ENCODE measurements at regions not wholly inside any gene's neighbourhood (a gene's known extent, or its start where the extent isn't known, plus 50 kb on each side); places are given as distances from the start of the nearest gene placed in this dataset.

DNA sequence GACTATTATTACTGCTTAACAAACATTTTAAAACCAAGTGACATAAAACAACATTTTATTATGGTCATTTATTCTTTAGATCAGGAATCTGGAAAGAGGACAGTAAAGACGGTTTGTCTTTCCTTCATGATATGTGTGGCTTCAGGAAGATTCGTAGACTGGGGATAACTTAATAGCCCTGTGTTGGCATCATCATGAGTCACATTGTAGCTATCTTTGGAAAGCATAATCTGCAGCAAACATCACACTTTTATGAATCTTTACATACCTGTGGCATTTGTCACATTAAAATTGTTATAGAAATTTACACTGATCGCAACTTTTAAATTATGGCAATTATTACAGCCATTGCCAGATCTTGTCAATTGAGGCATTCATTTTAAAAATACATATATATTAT is 397.1 kb downstream of the NOVA1 start:
- no peak for TF ChIP-seq EZH2 (IDR thresholded peaks at IDR 0.05; ENCODE audit: borderline replicate concordance, low read length)
- TF ChIP-seq, protein P1, sequence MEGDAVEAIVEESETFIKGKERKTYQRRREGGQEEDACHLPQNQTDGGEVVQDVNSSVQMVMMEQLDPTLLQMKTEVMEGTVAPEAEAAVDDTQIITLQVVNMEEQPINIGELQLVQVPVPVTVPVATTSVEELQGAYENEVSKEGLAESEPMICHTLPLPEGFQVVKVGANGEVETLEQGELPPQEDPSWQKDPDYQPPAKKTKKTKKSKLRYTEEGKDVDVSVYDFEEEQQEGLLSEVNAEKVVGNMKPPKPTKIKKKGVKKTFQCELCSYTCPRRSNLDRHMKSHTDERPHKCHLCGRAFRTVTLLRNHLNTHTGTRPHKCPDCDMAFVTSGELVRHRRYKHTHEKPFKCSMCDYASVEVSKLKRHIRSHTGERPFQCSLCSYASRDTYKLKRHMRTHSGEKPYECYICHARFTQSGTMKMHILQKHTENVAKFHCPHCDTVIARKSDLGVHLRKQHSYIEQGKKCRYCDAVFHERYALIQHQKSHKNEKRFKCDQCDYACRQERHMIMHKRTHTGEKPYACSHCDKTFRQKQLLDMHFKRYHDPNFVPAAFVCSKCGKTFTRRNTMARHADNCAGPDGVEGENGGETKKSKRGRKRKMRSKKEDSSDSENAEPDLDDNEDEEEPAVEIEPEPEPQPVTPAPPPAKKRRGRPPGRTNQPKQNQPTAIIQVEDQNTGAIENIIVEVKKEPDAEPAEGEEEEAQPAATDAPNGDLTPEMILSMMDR (conservative IDR thresholded peaks at IDR 0.05 in 1 of 2, IDR thresholded peaks at IDR 0.05 in 1 of 2; ENCODE audit: extremely low read depth in 1 of 2, insufficient read depth in 1 of 2, low read depth in 1 of 2, low read length in 2 of 2) = no peak
